Spinal cord (tissue), 9 donors: ENCODE measurements at regions not wholly inside any gene's neighbourhood (a gene's known extent, or its start where the extent isn't known, plus 50 kb on each side); places are given as distances from the start of the nearest gene placed in this dataset.
"Not testable (repeated sequence)": the region's sequence is repeated elsewhere in the genome, so short reads cannot be mapped to it uniquely, and the experiment has no call there.

ENCODE experiments used
- DNase-seq, 6 donors: peaks; one replicate each; pipeline versions ENCODE4 v3.0.0 to v3.0.0-alpha.2; 2013 to 2015; ENCODE audit warnings: low spot score in 6 of 6, low read depth in 4 of 6
- H3K27ac ChIP-seq: one replicate; pipeline ENCODE4 v1.5.1; 2013; ENCODE audit warnings: low read depth, low read length, control low read depth
- H3K27me3 ChIP-seq: one replicate; pipeline ENCODE4 v1.6.1; 2013; ENCODE audit warnings: low read length; ENCODE audit not compliant: control insufficient read depth, insufficient read depth
- H3K36me3 ChIP-seq: one replicate; pipeline ENCODE4 v1.6.1; 2013; ENCODE audit warnings: low read length; ENCODE audit not compliant: control insufficient read depth, insufficient read depth
- H3K4me1 ChIP-seq: one replicate; pipeline ENCODE4 v1.6.1; 2013; ENCODE audit warnings: low read length; ENCODE audit not compliant: control insufficient read depth, insufficient read depth
- H3K4me3 ChIP-seq: one replicate; pipeline ENCODE4 v1.5.1; 2013; ENCODE audit warnings: low read depth, low read length, control low read depth
- H3K9me3 ChIP-seq: one replicate; pipeline ENCODE4 v1.6.1; 2013; ENCODE audit warnings: low read length; ENCODE audit not compliant: control insufficient read depth, insufficient read depth
- WGBS: methylation state at CpG from one replicate; pipeline ENCODE4 v1.1.5; 2013; ENCODE audit warnings: missing lambda C conversion rate; ENCODE audit not compliant: insufficient coverage; 5-methylcytosine and 5-hydroxymethylcytosine counted together
- donor health status: healthy.

DNA sequence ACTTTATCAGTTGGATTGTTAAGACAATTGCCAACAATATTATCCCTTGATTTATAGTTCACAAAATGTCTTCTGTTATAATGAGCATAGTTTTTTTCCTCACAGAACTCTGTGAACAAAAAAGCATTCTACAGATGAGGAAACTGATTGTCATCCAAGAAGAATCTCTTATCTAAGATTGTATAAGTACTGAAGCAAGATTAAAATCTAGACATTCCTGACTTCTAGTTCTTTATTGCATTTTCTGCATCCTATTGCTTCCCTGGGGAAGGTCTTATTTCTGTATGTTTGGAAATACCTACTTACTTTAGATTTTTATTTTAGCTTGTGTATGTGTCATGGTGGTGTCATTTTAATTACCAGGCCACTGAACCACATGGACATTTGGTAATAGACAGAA lies 884.9 kb upstream of the WWC1 start:
- H3K4me3 ChIP-seq, result no peak overlapping the region
- no peak for DNase-seq
- H3K27ac ChIP-seq, result no peak overlapping the region
- H3K27me3 ChIP-seq, result no peaks in the 10 kb centered on the region
- no peaks in the 10 kb centered on the region for H3K4me1 ChIP-seq
- H3K36me3 ChIP-seq, result no peaks in the 10 kb centered on the region
- no peaks in the 10 kb centered on the region for H3K9me3 ChIP-seq

DNA sequence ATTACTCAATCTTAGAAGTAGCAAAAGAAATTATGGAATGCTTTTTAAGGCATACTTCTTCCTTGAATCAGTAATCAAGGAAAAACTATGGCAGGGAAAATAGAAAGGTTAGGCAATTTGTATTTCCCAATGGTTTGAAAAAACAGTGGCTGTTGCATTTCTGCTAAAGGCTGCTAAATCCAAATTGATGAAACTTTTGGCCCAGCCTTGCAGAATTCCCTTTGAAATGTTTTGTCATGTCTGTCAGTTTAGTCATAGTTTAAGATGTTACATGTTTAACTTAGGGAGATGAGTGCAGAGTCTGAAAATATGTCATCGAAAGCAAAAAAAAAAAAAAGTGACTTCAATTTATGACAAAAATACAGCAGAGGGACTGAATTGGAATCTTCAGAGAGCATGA lies 878.9 kb upstream of the WWC1 start:
- no CpG with 5 or more reads among the region's 1 CpG for WGBS
- Histone ChIP-seq H3K4me1 (no peaks in the 10 kb centered on the region), H3K27ac (no peak overlapping the region), H3K9me3 (no peaks in the 10 kb centered on the region), H3K4me3 (no peak overlapping the region), H3K27me3 (no peaks in the 10 kb centered on the region), H3K36me3 (no peaks in the 10 kb centered on the region)
- peak in 1 of 6 donors; percentile 60 for DNase-seq

DNA sequence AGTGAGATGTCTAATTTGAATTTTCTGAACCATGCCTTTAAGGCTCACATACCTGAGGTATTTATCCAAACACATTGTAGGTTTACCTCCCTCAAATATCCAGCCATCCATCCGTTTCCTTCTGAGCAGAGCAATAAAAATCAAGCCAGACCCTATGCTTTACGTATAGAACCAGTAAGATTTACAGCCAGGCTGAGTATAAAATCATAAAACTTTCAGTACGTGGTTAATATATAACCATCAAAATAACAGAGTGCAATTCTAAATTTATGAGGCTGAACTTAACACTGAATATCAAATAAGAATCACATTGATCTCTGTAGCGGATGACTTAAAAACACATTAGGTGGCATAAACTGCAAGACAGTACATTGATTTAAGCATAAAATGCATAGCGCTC lies 877.9 kb upstream of the WWC1 start:
- WGBS, result no CpG with 5 or more reads among the region's 5 CpGs
- no peak overlapping the region for H3K27ac ChIP-seq
- H3K27me3 ChIP-seq, result no peaks in the 10 kb centered on the region
- H3K4me1 ChIP-seq, result no peaks in the 10 kb centered on the region
- H3K36me3 ChIP-seq, result no peaks in the 10 kb centered on the region
- H3K4me3 ChIP-seq, result no peak overlapping the region
- DNase-seq, result peak in 1 of 6 donors; percentile 55
- H3K9me3 ChIP-seq, result no peaks in the 10 kb centered on the region

DNA sequence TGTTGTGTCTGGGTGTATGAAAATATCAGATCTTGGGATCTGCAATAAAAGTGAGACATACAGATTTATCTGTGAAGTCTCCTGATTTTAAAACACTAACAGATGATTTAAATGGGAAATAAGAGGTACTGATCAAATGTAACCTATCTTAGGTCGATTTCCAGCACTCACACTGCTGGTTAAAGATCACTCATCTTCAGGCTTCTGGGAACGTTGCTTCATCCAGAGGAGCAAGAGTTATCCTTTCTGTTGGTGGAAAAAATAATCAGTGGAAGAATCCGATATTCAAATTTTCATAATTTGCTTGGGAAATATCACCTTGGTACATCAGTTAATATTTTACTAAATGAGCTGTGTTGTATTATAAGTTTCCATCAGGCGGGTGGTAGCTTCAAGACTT lies 876.8 kb upstream of the WWC1 start:
- H3K27ac ChIP-seq, result no peak overlapping the region
- no peaks in the 10 kb centered on the region for H3K9me3 ChIP-seq
- no peaks in the 10 kb centered on the region for H3K36me3 ChIP-seq
- H3K27me3 ChIP-seq, result no peaks in the 10 kb centered on the region
- no CpG with 5 or more reads among the region's 4 CpGs for WGBS
- no peaks in the 10 kb centered on the region for H3K4me1 ChIP-seq
- no peak for DNase-seq
- H3K4me3 ChIP-seq, result no peak overlapping the region

DNA sequence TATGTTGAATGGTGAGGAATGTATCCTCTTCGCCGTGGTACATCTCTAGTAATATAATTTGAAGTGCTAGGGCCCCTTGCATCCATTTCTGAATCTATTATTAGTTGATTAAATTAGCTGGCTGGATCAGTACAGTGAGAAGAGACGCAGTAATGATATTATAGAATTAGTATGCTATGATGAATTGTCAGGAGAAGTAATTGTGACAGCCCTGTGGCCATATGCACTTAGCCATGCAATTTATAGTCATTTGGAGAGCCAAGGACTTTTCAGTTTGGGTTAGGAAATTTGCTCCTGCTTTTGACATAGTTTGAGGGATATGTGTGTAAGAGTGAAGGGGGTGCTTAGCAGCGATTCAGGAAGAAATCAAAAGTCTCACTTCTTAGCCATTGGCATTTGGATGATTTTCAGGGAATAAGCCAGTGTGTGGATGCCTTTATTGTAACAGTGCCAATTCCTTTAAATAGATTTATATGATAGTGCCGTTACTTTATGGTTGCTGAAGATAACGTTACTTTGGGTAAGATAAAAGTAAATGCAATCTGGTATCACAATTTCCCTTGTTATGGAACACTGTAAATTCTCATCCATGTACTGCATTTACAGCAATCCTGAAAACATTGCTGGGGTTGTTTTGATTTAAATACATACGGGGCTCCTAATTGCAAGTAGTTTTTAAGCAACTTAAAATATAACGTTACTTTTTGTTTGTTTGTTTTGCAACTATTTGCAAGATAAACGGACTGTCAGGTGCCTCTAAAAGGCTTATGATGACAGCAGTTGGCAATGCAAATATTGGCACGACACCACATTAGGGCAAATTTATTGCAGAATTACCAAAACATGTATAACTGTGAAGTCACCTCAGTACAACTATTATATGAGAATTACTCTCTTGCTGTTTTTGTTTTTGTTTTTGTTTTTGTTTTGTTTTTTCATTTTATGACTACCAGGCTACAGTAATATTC lies 875.4 kb upstream of the WWC1 start:
- Histone ChIP-seq H3K9me3 (no peaks in the 10 kb centered on the region), H3K27ac (no peak overlapping the region), H3K36me3 (no peaks in the 10 kb centered on the region), H3K4me3 (no peak overlapping the region), H3K27me3 (no peaks in the 10 kb centered on the region), H3K4me1 (no peaks in the 10 kb centered on the region)
- WGBS, result 69% methylated on average over 4 of the region's 10 CpGs
- peak in 1 of 6 donors; percentile 49 for DNase-seq

DNA sequence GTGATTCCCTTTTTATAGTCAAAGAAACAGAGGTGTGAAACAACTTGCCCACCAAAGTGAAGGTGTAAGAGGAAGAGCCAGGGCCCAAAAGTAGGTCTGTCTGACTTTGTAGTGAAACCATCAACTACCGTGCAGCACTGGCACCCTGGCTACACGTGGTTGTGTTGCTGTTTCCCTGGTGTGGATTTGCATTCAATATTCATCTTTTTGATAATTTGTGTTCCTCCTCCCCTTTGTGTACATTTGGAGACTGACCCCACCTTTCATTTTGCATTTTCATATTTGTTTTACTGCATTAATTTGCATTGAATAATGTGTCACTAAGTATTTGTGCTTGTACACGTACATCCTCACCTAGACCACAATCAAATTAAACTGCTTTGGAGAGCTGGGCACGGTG lies 873.8 kb upstream of the WWC1 start:
- no peaks in the 10 kb centered on the region for H3K27me3 ChIP-seq
- WGBS, result 100% methylated on average over 1 of the region's 4 CpGs
- DNase-seq, result no peak

DNA sequence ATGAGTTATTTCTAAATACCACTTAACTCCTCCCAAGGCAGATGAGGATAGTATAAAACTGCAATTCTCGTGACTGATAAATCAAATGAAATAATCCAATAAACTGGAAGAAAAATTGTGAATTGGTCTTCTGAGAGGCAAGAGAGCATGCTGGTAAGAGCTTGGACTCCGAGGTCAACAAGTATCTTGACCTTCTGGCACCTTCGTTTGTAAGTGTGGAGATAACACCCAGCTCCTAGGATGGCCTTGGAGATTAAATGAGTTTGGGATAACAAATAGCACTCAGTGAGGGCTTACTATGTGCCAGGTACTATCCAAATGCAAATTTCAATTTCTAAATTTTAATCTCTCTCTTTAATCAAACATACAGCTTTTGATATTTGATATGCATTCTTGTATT lies 866.3 kb upstream of the WWC1 start:
- no peak for DNase-seq

More for the DNA sequence above, 873.8 kb upstream of the WWC1 start:
- no peak overlapping the region for H3K27ac ChIP-seq
- H3K9me3 ChIP-seq, result no peaks in the 10 kb centered on the region
- no peaks in the 10 kb centered on the region for H3K4me1 ChIP-seq
- H3K36me3 ChIP-seq, result no peaks in the 10 kb centered on the region
- H3K4me3 ChIP-seq, result no peak overlapping the region

DNA sequence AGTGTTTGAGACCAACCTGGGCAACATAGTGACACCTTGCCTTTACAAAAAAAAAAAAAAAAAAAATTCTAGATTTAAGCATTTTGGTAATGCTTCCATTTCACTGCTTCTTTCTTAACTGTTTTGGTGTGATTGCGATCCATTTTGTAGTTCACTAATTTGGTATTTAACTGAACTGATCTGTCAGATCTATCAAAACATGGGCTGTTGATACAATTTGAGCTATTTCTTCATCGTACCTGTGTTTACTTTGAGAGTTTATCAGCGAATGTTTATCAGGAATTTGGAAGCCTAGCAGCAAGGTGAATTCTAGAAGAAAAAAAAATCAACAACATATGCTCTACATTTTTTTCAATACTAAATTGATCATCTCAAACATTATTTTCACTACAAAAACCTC lies 864.9 kb upstream of the WWC1 start:
- Histone ChIP-seq H3K27ac (no peak overlapping the region), H3K4me1 (no peaks in the 10 kb centered on the region), H3K4me3 (no peak overlapping the region), H3K9me3 (no peaks in the 10 kb centered on the region), H3K27me3 (no peaks in the 10 kb centered on the region), H3K36me3 (no peaks in the 10 kb centered on the region)
- no CpG with 5 or more reads among the region's 3 CpGs for WGBS
- DNase-seq, result no peak

More for the DNA sequence above, 866.3 kb upstream of the WWC1 start:
- no peak overlapping the region for H3K4me3 ChIP-seq
- no peaks in the 10 kb centered on the region for H3K36me3 ChIP-seq
- H3K4me1 ChIP-seq, result no peaks in the 10 kb centered on the region
- 38% methylated on average over 1 of the region's 3 CpGs for WGBS
- H3K27me3 ChIP-seq, result no peaks in the 10 kb centered on the region
- no peak overlapping the region for H3K27ac ChIP-seq
- no peaks in the 10 kb centered on the region for H3K9me3 ChIP-seq

DNA sequence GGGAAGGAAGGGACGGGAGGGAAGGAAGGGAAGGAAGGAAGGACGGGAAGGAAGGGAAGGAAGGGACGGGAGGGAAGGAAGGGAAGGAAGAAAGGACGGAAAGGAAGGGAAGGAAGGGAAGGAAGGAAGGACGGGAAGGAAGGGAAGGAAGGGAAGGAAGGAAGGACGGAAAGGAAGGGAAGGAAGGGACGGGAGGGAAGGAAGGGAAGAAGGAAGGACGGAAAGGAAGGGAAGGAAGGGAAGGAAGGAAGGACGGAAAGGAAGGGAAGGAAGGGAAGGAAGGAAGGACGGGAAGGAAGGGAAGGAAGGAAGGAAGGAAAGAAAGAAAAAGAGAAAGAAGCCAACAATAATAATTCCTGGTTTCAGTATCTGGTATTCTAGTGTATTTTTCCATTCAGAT lies 863.8 kb upstream of the WWC1 start:
- H3K27me3 ChIP-seq, H3K9me3 ChIP-seq, DNase-seq, H3K27ac ChIP-seq, H3K4me3 ChIP-seq, H3K4me1 ChIP-seq, H3K36me3 ChIP-seq: not testable (repeated sequence)
- 95% methylated on average over 8 of the region's 10 CpGs for WGBS

DNA sequence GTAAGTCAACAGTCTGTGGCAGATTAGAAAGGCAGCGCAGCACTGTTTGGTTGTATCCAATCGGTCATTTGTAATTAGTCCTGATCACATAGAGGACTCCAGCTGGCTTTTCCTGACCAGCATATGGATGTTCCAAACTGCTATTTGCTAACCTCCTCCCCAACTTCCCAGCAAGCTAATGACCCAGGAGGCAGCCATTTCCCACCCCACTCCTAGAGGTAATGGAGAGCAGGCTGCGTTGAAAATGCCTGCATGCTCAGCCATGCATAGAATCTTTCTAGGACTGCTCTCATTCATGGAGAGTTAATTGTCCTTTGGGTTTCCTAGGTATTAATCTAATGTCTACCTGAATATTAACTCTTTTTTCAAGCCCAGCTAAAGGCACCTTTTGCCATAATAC lies 850.6 kb upstream of the WWC1 start:
- 27% methylated on average over 2 of the region's 3 CpGs for WGBS
- DNase-seq, result peak in 1 of 6 donors; percentile 72
- Histone ChIP-seq H3K9me3 (no peaks in the 10 kb centered on the region), H3K27ac (no peak overlapping the region), H3K4me1 (no peaks in the 10 kb centered on the region), H3K36me3 (no peaks in the 10 kb centered on the region), H3K27me3 (no peaks in the 10 kb centered on the region), H3K4me3 (no peak overlapping the region)
